Activated CD4-positive, alpha-beta T cell treated with anti-CD3 and anti-CD28 coated beads, Interleukin-2, amount 50 U/mL, for 48 hours (primary cell): ENCODE measurements at regions not wholly inside any gene's neighbourhood (a gene's known extent, or its start where the extent isn't known, plus 50 kb on each side); places are given as distances from the start of the nearest gene placed in this dataset.

Experiments used
- DNase-seq, 2 experiments: peaks; one replicate each; pipeline ENCODE4 v3.0.0-alpha.2; 2020

DNA sequence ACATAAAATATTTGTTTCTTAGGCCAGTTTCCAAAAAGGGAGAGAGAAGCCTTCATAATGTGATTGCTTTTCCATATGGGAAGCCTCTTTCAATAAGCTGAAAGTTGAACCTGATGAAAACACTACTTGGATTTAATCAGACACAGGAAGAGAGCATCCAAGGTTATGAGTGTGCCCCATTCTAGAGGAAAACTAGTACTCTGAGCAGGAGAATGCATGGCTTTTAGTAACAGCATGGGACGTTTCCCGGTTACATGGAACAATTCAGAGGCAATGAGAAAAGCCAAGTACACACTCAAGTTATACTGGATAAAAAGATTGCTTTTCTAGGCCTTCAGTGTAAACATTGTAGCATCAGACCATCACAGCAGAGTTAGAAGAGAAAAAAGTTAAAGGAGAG is 315.8 kb downstream of the ZNF516 start:
- no peak for DNase-seq

GRCh38 chr18:76177160-76177559 is 317.9 kb downstream of the ZNF516 start:
- no peak for DNase-seq

DNA sequence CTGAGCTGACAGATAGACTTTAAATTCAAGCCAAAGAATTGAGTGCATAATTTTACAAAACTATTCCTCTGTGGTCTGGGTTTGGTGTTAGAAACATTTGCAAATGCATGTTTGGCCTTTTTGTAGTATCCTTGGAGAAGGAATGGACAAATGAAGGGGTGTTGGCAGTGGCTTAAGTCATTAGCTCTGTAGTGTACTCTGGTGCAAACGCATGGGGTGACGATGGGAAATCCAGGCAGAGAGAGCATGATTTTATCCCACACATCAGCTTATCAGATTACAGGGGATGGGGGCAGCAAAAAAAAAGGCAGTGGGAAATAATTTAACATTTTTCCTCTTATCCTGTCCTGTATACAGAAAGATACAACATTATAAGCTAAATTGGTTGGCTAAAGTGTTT is 320.6 kb downstream of the ZNF516 start:
- DNase-seq: no peak

- no peak for DNase-seq
These were observed 325.3 kb downstream of the ZNF516 start for GRCh38 chr18:76169733-76170132.

GRCh38 chr18:76167845-76168621 is 327.0 kb downstream of the ZNF516 start:
- DNase-seq: no peak

- DNase-seq: no peak
These were observed 327.6 kb downstream of the ZNF516 start for GRCh38 chr18:76167410-76167809.

DNA sequence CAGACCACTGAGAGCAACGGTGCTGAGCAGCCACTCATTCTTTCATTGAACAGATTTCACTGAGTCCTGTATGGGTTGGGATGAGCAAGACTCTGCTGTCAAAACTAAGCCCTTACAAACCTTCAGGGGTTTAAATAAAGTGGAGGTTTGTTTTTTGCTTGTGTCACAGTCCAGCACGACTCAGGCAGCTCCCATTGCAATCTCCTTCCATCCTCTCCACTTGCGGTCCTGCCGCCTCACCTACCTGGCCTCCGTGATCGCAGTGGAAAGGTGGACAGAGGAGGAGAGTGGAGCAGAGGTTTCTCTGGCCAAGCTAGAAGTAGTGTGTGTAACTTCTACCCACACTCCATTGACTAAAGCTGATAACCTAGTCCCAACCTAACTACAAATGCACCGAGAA is 332.2 kb downstream of the ZNF516 start:
- no peak for DNase-seq

DNA sequence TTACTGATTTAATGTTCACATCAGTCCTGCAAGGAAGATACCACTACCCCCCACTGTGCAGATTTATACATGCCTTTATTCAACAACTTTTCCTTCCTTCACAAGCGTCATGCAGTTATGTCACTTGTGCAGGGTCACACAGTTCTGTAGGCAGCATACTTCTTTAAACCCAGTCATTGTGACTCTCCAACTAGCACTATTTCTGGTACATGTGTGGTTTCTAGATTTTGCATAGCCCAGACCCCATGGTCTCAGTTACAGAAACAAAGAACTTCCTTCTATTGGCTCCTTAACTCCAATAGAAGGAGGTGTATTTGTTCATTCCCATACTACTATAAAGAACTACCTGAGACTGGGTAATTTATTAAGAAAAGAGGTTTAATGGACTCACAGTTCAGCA is 333.1 kb downstream of the ZNF516 start:
- DNase-seq: no peak

DNA sequence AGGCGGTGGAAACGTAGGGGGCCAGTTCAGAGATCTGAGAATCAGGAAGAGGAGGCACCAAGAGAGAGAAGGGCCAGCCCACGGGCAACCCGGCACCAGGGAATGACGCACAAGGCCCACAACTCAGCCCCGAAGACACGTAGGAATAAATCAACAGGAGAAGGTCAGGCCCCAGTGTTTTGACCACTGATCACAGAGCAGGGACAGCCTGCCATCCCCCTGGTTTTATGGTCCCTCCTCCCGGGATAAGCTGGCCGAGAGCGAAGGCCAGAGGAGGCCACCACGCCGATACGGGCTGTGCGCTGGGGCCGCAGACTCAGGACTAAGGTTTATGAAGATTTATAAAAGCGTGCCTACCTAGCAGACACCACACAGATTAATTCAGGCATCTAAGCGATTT is 341.4 kb downstream of the ZNF516 start:
- DNase-seq: no peak

- no peak for DNase-seq
These were observed 345.3 kb downstream of the ZNF516 start for GRCh38 chr18:76149734-76150133.

DNA sequence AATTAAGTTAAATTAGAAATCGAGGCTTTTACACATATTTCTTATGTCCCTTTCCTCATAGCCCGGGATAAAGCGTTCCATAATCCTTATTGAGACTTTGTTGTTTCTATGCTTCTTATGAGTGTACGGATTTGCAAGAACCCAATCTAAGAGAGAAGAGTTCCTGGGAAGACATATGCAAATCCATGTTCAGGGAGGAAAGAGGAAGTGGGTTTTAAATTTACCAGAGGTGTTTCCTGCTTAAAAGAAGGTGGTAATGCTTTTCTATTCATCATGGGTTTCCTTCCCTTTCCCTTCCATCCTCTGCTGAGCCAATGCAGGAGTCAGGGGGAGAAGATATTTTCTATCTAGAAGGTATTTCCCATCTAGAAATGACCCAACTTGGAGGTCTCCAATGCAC is 345.8 kb downstream of the ZNF516 start:
- DNase-seq: no peak

GRCh38 chr18:76145521-76146376 is 349.3 kb downstream of the ZNF516 start:
- DNase-seq: no peak

- DNase-seq: no peak
These were observed 350.2 kb downstream of the ZNF516 start for GRCh38 chr18:76144844-76145243.

- DNase-seq: no peak
These were observed 352.4 kb downstream of the ZNF516 start for GRCh38 chr18:76142611-76143010.

GRCh38 chr18:76139844-76140243 is 355.2 kb downstream of the ZNF516 start:
- DNase-seq: no peak

GRCh38 chr18:76137216-76137615 is 357.8 kb downstream of the ZNF516 start:
- DNase-seq: no peak

GRCh38 chr18:76136701-76137100 is 358.3 kb downstream of the ZNF516 start:
- no peak for DNase-seq

DNA sequence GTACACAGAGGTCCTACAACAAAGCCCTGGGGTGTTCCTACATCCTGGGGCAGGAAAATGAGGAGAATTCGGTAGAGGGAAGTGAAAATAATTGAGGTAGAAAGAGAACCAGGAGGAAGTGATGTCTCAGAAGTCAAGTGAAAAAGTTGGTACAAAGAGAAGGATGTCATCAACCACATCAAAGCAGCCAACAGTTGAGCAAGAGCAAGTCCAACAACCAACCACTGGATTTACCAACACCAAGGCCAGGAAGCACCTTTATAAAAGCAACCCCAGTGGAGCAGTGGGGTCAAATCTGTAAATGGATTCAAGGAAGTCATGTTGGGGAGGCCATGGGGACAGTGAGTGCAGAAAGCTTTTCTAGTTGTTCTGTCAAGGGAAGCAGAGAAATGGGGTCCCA is 360.4 kb downstream of the ZNF516 start:
- no peak for DNase-seq

DNA sequence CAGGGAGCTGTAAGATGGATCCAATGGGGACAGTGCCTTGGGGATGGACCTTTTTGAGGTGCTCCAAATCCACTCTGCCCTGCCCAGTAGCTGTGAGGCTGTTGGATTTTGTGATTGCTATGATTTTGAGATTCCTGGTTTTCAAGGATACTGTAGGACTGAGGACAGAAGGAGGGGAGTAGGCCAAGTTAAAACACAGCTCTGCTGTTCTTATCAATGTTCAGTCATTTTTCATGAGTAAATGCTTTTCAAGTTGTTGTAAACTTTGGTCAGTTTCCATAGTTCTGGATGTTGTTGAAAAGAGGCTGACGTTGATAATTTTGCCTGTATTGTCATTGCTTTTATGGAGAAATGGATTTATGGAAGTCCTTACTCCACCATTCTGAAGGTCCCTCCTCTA is 361.2 kb downstream of the ZNF516 start:
- DNase-seq: no peak

DNA sequence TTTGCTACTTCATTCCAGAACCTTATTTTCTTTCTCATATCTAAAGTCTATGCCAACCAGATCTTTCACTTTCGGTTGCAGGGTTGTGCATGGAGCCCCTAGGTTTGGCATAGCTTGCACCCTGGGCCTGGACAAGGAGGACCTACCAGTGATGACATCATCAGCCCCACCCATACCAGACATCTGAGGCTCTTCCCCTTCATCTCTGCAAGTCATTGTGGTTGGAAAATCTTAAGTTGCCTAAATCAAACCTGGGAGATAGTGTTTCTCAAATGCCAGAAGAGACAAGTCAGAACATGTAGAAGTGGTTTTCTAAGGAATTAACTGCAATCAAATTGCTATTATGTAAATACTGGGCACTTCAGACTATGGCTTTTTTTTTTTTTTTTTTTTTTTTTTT is 363.3 kb downstream of the ZNF516 start:
- peak; percentile 11 to 34 for DNase-seq

DNA sequence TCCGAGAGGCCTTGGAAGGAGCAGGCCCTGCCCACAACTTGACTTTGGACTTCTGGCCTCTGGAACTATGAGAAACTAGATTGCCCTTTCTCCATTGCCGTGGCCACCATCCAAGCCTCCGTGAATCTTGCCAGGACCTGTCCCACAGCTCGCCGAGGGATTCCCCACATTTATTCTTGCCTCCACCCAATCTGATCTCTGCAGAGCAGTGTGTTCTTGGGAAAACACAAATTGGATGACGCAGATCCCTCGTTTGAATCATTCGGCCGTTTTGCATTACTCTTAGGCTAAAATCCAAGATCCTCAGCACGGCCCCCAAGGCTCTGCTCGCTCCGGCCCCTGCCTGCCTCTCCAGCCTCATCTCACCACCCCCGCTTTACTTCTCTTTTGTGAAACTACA is 364.2 kb downstream of the ZNF516 start:
- DNase-seq: no peak

- no peak for DNase-seq
These were observed 368.7 kb downstream of the ZNF516 start for GRCh38 chr18:76126327-76126726.

DNA sequence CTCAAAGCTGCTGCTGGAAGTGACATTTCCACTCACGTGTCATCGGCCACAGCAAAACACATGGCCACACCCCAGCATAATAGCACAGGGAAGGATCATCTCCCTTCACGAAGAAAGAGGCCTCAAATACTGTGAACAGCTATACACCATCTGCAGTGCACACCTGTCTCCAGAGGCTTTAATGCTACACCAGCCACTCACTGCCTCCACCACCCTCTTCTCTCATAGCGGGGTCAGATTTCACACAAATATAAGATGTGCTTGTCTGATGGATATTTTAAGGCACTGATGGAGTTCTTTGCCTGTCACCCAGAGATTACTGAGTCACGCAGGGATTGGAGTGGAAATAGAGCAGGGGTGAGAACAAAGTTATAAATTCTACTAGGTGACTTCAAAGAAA is 374.0 kb downstream of the ZNF516 start:
- DNase-seq: no peak

GRCh38 chr18:76115580-76115979 is 379.5 kb downstream of the ZNF516 start:
- DNase-seq: no peak
